Omental fat pad (tissue), 3 donors: ENCODE measurements at regions not wholly inside any gene's neighbourhood (a gene's known extent, or its start where the extent isn't known, plus 50 kb on each side); places are given as distances from the start of the nearest gene placed in this dataset.

Experiments used
- ATAC-seq: fragments of 150-250 bp; one replicate; pipeline ENCODE4 v1.9.1; 2016; ENCODE audit warnings: mild to moderate bottlenecking, moderate library complexity; ENCODE audit not compliant: low FRiP score
- DNase-seq: peaks from one replicate; pipeline ENCODE4 v3.0.0-alpha.2; 2019; ENCODE audit warnings: low spot score
- CTCF ChIP-seq, 3 donors: fragments of 450-650 bp; IDR thresholded peaks; one replicate each; pipeline ENCODE4 v1.5.1; 2016 to 2017; ENCODE audit warnings: antibody characterized with exemption in 3 of 3, mild to moderate bottlenecking in 3 of 3, moderate library complexity in 2 of 3

DNA sequence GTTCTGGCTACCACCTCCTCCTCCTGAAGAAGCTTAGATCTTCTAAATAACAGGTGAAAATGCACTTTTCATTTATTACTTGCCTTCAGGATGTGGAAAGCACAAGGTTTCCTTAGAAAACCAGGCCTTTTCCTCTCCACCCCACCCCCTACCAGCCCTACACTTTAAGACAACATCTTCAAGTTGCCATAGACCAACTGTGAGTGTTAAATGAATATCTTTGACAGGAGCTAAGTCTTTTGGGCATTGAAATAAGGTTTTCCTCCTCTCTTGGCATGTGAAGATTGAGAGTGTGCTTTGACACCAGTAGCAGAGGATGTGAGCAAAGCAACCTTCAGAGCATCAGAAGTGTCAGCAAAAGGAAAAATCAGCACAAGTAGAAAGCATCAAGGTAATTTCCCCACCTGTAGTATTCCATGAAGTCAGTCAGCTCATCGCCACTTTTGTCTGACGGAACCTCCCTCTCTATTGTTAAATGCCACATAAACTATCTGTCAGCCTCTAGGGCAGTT, 532.3 kb upstream of the MMS22L start:
- TF ChIP-seq CTCF (IDR thresholded peaks at IDR 0.05): no peak
- ATAC-seq (no peak), DNase-seq (no peak)

DNA sequence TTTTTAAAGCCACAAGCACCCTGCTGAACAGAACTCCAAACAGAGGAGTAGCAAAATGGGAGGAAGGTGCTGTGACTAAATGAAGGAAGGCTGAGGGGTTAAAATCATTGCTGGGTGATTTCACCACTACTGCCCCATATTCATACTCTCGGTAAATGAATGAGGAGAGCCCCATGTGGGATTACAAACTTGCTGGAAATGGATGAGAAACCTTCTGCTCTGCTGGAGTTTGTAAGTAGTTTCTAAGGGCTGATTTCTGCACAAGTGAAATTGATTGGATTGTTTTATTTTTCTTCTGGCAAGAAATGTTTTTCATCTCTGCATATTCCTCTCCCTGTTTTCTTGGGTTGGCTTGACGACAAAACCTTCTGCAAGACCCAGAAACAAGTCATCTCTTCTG, 533.5 kb upstream of the MMS22L start:
- DNase-seq (no peak), ATAC-seq (no peak)
- no peak for TF ChIP-seq CTCF (IDR thresholded peaks at IDR 0.05)

DNA sequence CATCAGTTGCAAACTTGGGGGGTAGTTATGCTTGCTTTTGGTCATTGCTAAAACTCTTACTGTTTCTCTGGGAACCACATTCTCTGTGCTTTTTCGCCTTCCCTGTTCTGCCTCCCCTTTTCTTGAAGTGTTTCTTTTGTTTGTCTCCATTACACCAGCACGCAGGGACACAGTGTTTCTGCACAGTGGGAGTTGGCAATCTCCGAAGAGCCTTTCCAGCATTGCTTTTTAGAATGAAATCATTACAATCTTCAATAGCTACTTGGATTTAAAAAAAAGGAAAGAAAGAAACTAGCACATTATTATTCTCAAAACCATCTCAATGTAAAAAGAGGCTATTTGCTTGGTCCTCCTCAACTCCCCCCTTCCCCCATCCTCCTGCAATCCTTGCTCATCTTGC, 536.7 kb upstream of the MMS22L start:
- ATAC-seq (no peak), DNase-seq (no peak)
- no peak for TF ChIP-seq CTCF (IDR thresholded peaks at IDR 0.05)

GRCh38 chr6:97820400-97820799, 537.4 kb upstream of the MMS22L start:
- no peak for TF ChIP-seq CTCF (IDR thresholded peaks at IDR 0.05)
- ATAC-seq (no peak), DNase-seq (no peak)

GRCh38 chr6:97822632-97823031, 539.6 kb upstream of the MMS22L start:
- ATAC-seq (no peak), DNase-seq (no peak)
- no peak for TF ChIP-seq CTCF (IDR thresholded peaks at IDR 0.05)

DNA sequence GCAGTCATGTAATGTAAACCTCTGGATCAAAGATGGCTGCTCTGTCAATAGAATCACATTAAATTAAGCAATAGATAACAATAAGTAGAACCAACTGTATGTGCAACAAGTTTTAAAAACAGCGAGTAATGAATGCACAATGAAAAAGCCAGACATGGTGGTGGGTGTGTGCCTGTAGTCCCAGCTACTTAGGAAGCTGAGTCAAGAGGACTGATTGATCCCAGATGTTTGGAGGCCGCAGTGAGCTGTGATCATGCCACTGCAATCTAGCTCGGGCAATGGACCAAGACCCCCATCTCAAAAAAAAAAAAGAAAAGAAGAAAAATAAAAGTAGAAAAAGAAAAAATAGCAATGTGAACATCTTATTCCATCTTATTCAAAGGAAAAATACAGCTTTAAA, 558.7 kb upstream of the MMS22L start:
- ATAC-seq (no peak), DNase-seq (no peak)
- TF ChIP-seq CTCF (IDR thresholded peaks at IDR 0.05): no peak

- no peak for DNase-seq
- ATAC-seq: no peak
- no peak for TF ChIP-seq CTCF (IDR thresholded peaks at IDR 0.05)
Measured at GRCh38 chr6:97842521-97842920, 559.5 kb upstream of the MMS22L start.
